HepG2 (cell line): ENCODE measurements at regions not wholly inside any gene's neighbourhood (a gene's known extent, or its start where the extent isn't known, plus 50 kb on each side); places are given as distances from the start of the nearest gene placed in this dataset.

Experiments used
- ATAC-seq: fragments of 200-7000 bp; cut with Tn5 transposase; 3 replicates; pipeline ENCODE4 v1.9.1; 2020; ENCODE audit warnings: mild to moderate bottlenecking, moderate library complexity
- BruUV-seq: library from RNA; stranded (reverse); fragments of 400-500 nt; replicated peaks from 2 replicates; lab custom pipeline; 2021; lab: Mats Ljungman, UMichigan
- CTCF ChIA-PET: fragments of 300-600 bp; formaldehyde crosslinking; extraction: SDS; loops from one replicate; lab custom pipeline; 2021; ENCODE audit warnings: low total read pairs, inconsistent platforms, low intra/inter-chr PET ratio; lab: Yijun Ruan, JAX
- POLR2A ChIA-PET: fragments of 350-600 bp; sonication (Branson Sonifier 250); formaldehyde crosslinking; loops from one replicate; lab custom pipeline; 2020; ENCODE audit warnings: antibody characterized with exemption, inconsistent platforms; lab: Yijun Ruan, JAX
- DNase-seq: peaks from one replicate; pipeline ENCODE4 v3.0.0-alpha.2; 2015; ENCODE audit warnings: low spot score
- FAIRE-seq: peaks from 3 replicates; lab custom pipeline; 2011; peaks lifted over from hg19 to GRCh38; lab: Jason Lieb, UNC
- H2AFZ ChIP-seq: one replicate; pipeline ENCODE4 v1.6.1; 2011; ENCODE audit warnings: low read length, inconsistent platforms
- H3K27ac ChIP-seq: fragments of 300-600 bp; 3 replicates; pipeline ENCODE4 v1.8.0; 2011; ENCODE audit warnings: mixed run types, mild to moderate bottlenecking, mixed read lengths, low read length, inconsistent platforms; ENCODE audit not compliant: insufficient read depth; ENCODE audit errors: extremely low read length
- H3K27me3 ChIP-seq, 2 experiments: fragments of 200-600 bp in 1 of 2; 2 replicates in 1 of 2; 3 replicates in 1 of 2; pipeline versions ENCODE4 v1.6.0 to v1.8.0; 2011; ENCODE audit warnings: low read length in 2 of 2, mild to moderate bottlenecking in 2 of 2, moderate library complexity in 2 of 2, inconsistent platforms in 1 of 2; ENCODE audit not compliant: insufficient read depth in 2 of 2, control insufficient read depth in 1 of 2
- H3K36me3 ChIP-seq, 2 experiments: fragments of 200-600 bp in 1 of 2; replicated peaks in 1 of 2; 2 replicates in 1 of 2; 3 replicates in 1 of 2; pipeline versions ENCODE4 v1.5.1 to v1.8.0; 2011; ENCODE audit warnings: low read length in 2 of 2, inconsistent platforms in 1 of 2; ENCODE audit not compliant: insufficient read depth in 2 of 2, control insufficient read depth in 1 of 2
- H3K4me1 ChIP-seq: 2 replicates; pipeline ENCODE4 v1.5.1; 2012; ENCODE audit warnings: low read length, inconsistent platforms; ENCODE audit not compliant: insufficient read depth
- H3K4me2 ChIP-seq: 2 replicates; pipeline ENCODE4 v1.6.0; 2011; ENCODE audit warnings: low read depth, low read length, inconsistent platforms
- H3K4me3 ChIP-seq, 3 experiments: fragments of 200-600 bp in 1 of 3; sonication (generic), shearing (Covaris generic) in 1 of 3; replicated peaks in 1 of 3; 2 replicates each; pipeline ENCODE4 v1.5.1; 2011 to 2016; ENCODE audit warnings: low read length in 3 of 3, inconsistent platforms in 2 of 3, low read depth in 2 of 3, mild to moderate bottlenecking in 2 of 3, control low read depth in 1 of 3, mixed read lengths in 1 of 3; ENCODE audit not compliant: insufficient read depth in 1 of 3
- H3K79me2 ChIP-seq: one replicate; pipeline ENCODE4 v1.6.1; 2011; ENCODE audit warnings: low read length, inconsistent platforms; ENCODE audit not compliant: insufficient read depth
- H3K9ac ChIP-seq: 2 replicates; pipeline ENCODE4 v1.6.0; 2011; ENCODE audit warnings: mild to moderate bottlenecking, low read depth, low read length, inconsistent platforms; ENCODE audit not compliant: insufficient read depth
- H3K9me3 ChIP-seq: 2 replicates; pipeline ENCODE4 v1.5.1; 2012; ENCODE audit warnings: mild to moderate bottlenecking, low read length
- H4K20me1 ChIP-seq: 2 replicates; pipeline ENCODE4 v1.6.0; 2011; ENCODE audit warnings: inconsistent platforms, mild to moderate bottlenecking, low read length, moderate library complexity; ENCODE audit not compliant: insufficient read depth
- JDP2 ChIP-seq: sonication (generic); formaldehyde crosslinking; IDR thresholded peaks from 2 replicates; pipeline ENCODE4 v1.8.1; 2022; ENCODE audit warnings: missing genetic modification reagents, borderline replicate concordance
- MYNN ChIP-seq: sonication (generic); formaldehyde crosslinking; IDR thresholded peaks from 2 replicates; pipeline ENCODE4 v1.4.0; 2020; ENCODE audit warnings: mild to moderate bottlenecking, low read depth, missing genetic modification reagents
- NCOA1 ChIP-seq: sonication (generic); formaldehyde crosslinking; IDR thresholded peaks from 2 replicates; pipeline ENCODE4 v1.9.0; 2021; ENCODE audit warnings: missing genetic modification reagents
- NR2C2 ChIP-seq: sonication (generic); formaldehyde crosslinking; IDR thresholded peaks from 2 replicates; pipeline ENCODE4 v1.4.0; 2020; ENCODE audit warnings: missing genetic modification reagents, mild to moderate bottlenecking, moderate library complexity, borderline replicate concordance
- RAD21 ChIP-seq: fragments of 450-650 bp; formaldehyde crosslinking; IDR thresholded peaks from 2 replicates; pipeline ENCODE4 v1.5.0; 2020; ENCODE audit warnings: mild to moderate bottlenecking
- YEATS4 ChIP-seq: sonication (generic); formaldehyde crosslinking; IDR thresholded peaks from 2 replicates; pipeline ENCODE4 v1.4.0; 2020; ENCODE audit warnings: missing genetic modification reagents, borderline replicate concordance
- ZFY ChIP-seq: sonication (generic); formaldehyde crosslinking; IDR thresholded peaks from 2 replicates; pipeline ENCODE4 v1.4.0; 2020; ENCODE audit warnings: missing genetic modification reagents
- ZKSCAN5 ChIP-seq: sonication (generic); formaldehyde crosslinking; IDR thresholded peaks from 2 replicates; pipeline ENCODE4 v1.5.1; 2020; ENCODE audit warnings: mild to moderate bottlenecking, missing genetic modification reagents
- ZNF326 ChIP-seq: sonication (generic); formaldehyde crosslinking; IDR thresholded peaks from 2 replicates; pipeline ENCODE4 v1.4.0; 2020; ENCODE audit warnings: missing genetic modification reagents, borderline replicate concordance
- ZNF430 ChIP-seq: sonication (generic); formaldehyde crosslinking; IDR thresholded peaks from 2 replicates; pipeline ENCODE4 v1.9.0; 2021; ENCODE audit warnings: mild to moderate bottlenecking, missing genetic modification reagents
- ZNF570 ChIP-seq: sonication (generic); formaldehyde crosslinking; IDR thresholded peaks from 2 replicates; pipeline ENCODE4 v1.4.0; 2020; ENCODE audit warnings: mild to moderate bottlenecking, missing genetic modification reagents, borderline replicate concordance
- ZNF761 ChIP-seq: sonication (generic); formaldehyde crosslinking; conservative IDR thresholded peaks from 2 replicates; pipeline ENCODE4 v1.4.0; 2020; ENCODE audit warnings: mild to moderate bottlenecking, missing genetic modification reagents
- ZSCAN12 ChIP-seq: sonication (generic); formaldehyde crosslinking; IDR thresholded peaks from 2 replicates; pipeline ENCODE4 v1.9.0; 2021; ENCODE audit warnings: mild to moderate bottlenecking, missing genetic modification reagents
- WGBS: methylation state at CpG from one replicate; pipeline ENCODE4 v1.1.6; 2017; ENCODE audit warnings: low lambda C conversion rate; 5-methylcytosine and 5-hydroxymethylcytosine counted together
- in situ Hi-C: cut with HindIII; loops from 2 replicates; pipeline ENCODE4 v1.10.0; 2017; ENCODE audit warnings: low pct_unique_long_range_greater_than_20kb; ENCODE audit not compliant: extremely low pct_ligation_motif_present
- intact Hi-C: fragments of 100-400 bp; cut with micrococcal nuclease; formaldehyde crosslinking; loops from one replicate; pipeline ENCODE4 v1.10.0; 2022; ENCODE audit not compliant: unreplicated experiment
- TF ChIP-seq, protein P1 (sequence below): sonication (generic); formaldehyde crosslinking; IDR thresholded peaks from 2 replicates; pipeline ENCODE4 v1.5.0; 2020; ENCODE audit warnings: mild to moderate bottlenecking, missing genetic modification reagents
- TF ChIP-seq, protein P2 (sequence below): sonication (generic); formaldehyde crosslinking; IDR thresholded peaks from 2 replicates; pipeline ENCODE4 v1.8.1; 2023; ENCODE audit warnings: missing genetic modification reagents, inconsistent platforms, borderline replicate concordance

DNA sequence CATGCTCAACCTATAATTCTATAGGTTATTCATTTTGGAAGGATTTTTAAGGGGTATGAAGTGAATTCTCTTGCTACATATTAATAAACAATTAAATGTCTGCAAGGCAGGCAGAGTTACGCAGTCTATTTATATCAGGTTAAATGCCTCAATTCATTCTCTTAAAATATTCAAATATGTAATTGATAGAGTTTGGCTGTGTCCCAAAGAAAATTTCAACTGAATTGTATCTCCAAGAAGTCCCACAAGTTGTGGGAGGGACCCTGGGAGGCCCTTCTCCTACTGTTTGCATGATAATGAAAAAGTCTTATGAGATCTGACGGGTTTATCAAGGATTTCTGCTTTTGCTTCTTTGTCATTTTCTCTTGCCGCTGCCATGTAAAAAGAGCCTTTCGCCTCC, 576.1 kb downstream of the TMA16 start:
- FAIRE-seq: no peak

More for the DNA sequence above, 576.1 kb downstream of the TMA16 start:
- no peak overlapping the region for H3K27ac ChIP-seq
- no peak overlapping the region for H3K9ac ChIP-seq
- H3K36me3 ChIP-seq: no peaks in the 10 kb centered on the region
- no TSS peak for BruUV-seq
- TF ChIP-seq, protein P1, sequence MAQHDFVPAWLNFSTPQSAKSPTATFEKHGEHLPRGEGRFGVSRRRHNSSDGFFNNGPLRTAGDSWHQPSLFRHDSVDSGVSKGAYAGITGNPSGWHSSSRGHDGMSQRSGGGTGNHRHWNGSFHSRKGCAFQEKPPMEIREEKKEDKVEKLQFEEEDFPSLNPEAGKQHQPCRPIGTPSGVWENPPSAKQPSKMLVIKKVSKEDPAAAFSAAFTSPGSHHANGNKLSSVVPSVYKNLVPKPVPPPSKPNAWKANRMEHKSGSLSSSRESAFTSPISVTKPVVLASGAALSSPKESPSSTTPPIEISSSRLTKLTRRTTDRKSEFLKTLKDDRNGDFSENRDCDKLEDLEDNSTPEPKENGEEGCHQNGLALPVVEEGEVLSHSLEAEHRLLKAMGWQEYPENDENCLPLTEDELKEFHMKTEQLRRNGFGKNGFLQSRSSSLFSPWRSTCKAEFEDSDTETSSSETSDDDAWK (CRISPR knock-in tag): no peak
- TF ChIP-seq ZNF430 (no peak), RAD21 (CRISPR knock-in tag) (no peak), ZNF326 (no peak), JDP2 (CRISPR knock-in tag) (no peak), ZFY (CRISPR knock-in tag) (no peak), ZSCAN12 (no peak), NCOA1 (no peak), MYNN (CRISPR knock-in tag) (no peak), ZNF570 (CRISPR knock-in tag) (no peak), ZNF761 (CRISPR knock-in tag) (no peak), NR2C2 (no peak), ZKSCAN5 (CRISPR knock-in tag) (no peak), YEATS4 (CRISPR knock-in tag) (no peak)
- TF ChIP-seq, protein P2, sequence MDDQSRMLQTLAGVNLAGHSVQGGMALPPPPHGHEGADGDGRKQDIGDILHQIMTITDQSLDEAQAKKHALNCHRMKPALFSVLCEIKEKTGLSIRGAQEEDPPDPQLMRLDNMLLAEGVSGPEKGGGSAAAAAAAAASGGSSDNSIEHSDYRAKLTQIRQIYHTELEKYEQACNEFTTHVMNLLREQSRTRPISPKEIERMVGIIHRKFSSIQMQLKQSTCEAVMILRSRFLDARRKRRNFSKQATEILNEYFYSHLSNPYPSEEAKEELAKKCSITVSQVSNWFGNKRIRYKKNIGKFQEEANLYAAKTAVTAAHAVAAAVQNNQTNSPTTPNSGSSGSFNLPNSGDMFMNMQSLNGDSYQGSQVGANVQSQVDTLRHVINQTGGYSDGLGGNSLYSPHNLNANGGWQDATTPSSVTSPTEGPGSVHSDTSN (CRISPR knock-in tag): no peak
- TF ChIP-seq, all 625 proteins: peak for 0
- in situ Hi-C loops (no loop called here), intact Hi-C loops (no loop called here)
- Histone ChIP-seq H4K20me1 (no peaks in the 10 kb centered on the region), H3K9me3 (peaks cover 14% of the 10 kb centered on the region; the same call in 1 of the 2 replicates), H2AFZ (no peak overlapping the region), H3K4me3 (no peak overlapping the region), H3K4me2 (no peak overlapping the region), H3K4me1 (no peaks in the 10 kb centered on the region), H3K79me2 (no peaks in the 10 kb centered on the region), H3K27me3 (no peaks in the 10 kb centered on the region)
- WGBS: 15% methylated on average over 4 of the region's 4 CpGs
- ChIA-PET POLR2A (no interaction called here), CTCF (no interaction called here)
- no peak for ATAC-seq
- DNase-seq: no peak
